ENCODE measurements at regions not wholly inside any gene's neighbourhood (a gene's known extent, or its start where the extent isn't known, plus 50 kb on each side); places are given as distances from the start of the nearest gene placed in this dataset.

DNA sequence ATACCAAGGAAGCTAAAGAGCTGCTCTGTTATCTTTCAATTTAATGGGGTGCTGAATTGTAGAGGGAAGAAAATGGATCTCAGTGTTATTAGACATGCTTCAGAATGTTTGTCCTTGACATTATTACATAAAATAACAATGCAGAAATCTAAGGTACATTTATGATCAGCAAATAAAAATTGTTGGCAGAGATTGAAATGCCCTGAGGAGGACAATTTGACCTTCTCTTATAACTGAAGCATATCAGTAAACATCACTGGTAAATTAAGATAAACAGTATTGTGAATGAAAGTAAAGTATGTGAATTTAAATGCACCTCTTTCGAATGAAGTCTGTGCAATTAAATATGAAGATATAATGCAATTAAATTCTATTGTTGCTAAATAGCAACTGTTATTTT lies 1362.1 kb upstream of the ATXN8OS start:
- Mint-ChIP-seq H3K27me3 (ENCODE audit: insufficient read depth, unreplicated experiment) (peaks cover 5% of the 10 kb centered on the region), H3K36me3 (ENCODE audit: insufficient read depth, unreplicated experiment) (no peaks in the 10 kb centered on the region), H3K4me1 (ENCODE audit: low read depth, unreplicated experiment) (no peaks in the 10 kb centered on the region), H3K9me3 (ENCODE audit: unreplicated experiment) (no peaks in the 10 kb centered on the region), H3K4me3 (ENCODE audit: unreplicated experiment) (no peak overlapping the region), H3K27ac (ENCODE audit: unreplicated experiment) (no peak overlapping the region)
- intact Hi-C loops (cut with micrococcal nuclease; ENCODE audit: unreplicated experiment), result no loop called here
- no peaks in the 10 kb centered on the region for H3K27me3 ChIP-seq (replicated peaks; ENCODE audit: control insufficient read depth, insufficient read depth, low read length)
- no peak for DNase-seq
- no peak overlapping the region for H3K4me3 ChIP-seq (ENCODE audit: low read depth, low read length)
- CTCF ChIA-PET, result no interaction called here
- no peaks in the 10 kb centered on the region for H3K9me3 ChIP-seq
- POLR2A ChIA-PET, result no interaction called here
- TF ChIP-seq, protein P1, sequence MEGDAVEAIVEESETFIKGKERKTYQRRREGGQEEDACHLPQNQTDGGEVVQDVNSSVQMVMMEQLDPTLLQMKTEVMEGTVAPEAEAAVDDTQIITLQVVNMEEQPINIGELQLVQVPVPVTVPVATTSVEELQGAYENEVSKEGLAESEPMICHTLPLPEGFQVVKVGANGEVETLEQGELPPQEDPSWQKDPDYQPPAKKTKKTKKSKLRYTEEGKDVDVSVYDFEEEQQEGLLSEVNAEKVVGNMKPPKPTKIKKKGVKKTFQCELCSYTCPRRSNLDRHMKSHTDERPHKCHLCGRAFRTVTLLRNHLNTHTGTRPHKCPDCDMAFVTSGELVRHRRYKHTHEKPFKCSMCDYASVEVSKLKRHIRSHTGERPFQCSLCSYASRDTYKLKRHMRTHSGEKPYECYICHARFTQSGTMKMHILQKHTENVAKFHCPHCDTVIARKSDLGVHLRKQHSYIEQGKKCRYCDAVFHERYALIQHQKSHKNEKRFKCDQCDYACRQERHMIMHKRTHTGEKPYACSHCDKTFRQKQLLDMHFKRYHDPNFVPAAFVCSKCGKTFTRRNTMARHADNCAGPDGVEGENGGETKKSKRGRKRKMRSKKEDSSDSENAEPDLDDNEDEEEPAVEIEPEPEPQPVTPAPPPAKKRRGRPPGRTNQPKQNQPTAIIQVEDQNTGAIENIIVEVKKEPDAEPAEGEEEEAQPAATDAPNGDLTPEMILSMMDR (IDR thresholded peaks at IDR 0.05; ENCODE audit: insufficient read depth in 1 of 2, low read depth in 1 of 2, low read length in 1 of 2, severe bottlenecking in 1 of 2, unreplicated experiment in 1 of 2), result no peak
- H3K4me1 ChIP-seq, result no peaks in the 10 kb centered on the region
- no peaks in the 10 kb centered on the region for H3K36me3 ChIP-seq (ENCODE audit: control insufficient read depth, insufficient read depth, low read length)
- BruUV-seq (replicated peaks), result no TSS peak

DNA sequence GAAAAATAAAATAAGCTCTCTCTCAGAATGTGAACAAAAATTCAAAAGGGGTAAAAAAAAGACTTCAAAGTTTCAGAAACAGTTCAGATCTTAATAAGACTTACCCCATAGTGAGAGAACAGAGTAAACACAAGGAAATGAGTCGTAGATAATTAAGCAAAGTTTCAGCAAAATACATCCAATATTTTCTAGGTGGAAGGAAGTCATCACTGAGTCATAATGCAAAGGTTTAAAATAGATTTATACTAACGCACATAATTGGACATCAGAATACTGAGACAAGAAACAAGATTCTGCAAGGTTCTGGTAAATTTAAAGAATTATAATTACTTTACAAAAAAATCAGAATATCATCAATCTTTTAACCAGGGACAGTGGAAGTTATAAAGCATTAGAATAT lies 1370.7 kb upstream of the ATXN8OS start:
- H3K9me3 ChIP-seq, result no peaks in the 10 kb centered on the region
- no peak for DNase-seq
- H3K4me1 ChIP-seq, result no peaks in the 10 kb centered on the region
- CTCF ChIA-PET, result no interaction called here
- Mint-ChIP-seq H3K27ac (ENCODE audit: unreplicated experiment) (no peak overlapping the region), H3K36me3 (ENCODE audit: insufficient read depth, unreplicated experiment) (no peaks in the 10 kb centered on the region), H3K9me3 (ENCODE audit: unreplicated experiment) (no peaks in the 10 kb centered on the region), H3K27me3 (ENCODE audit: insufficient read depth, unreplicated experiment) (no peaks in the 10 kb centered on the region), H3K4me1 (ENCODE audit: low read depth, unreplicated experiment) (no peaks in the 10 kb centered on the region), H3K4me3 (ENCODE audit: unreplicated experiment) (no peak overlapping the region)
- BruUV-seq (replicated peaks), result no TSS peak
- H3K4me3 ChIP-seq (ENCODE audit: low read depth, low read length), result no peak overlapping the region
- POLR2A ChIA-PET, result no interaction called here
- TF ChIP-seq, protein P1 (IDR thresholded peaks at IDR 0.05; ENCODE audit: insufficient read depth in 1 of 2, low read depth in 1 of 2, low read length in 1 of 2, severe bottlenecking in 1 of 2, unreplicated experiment in 1 of 2), result no peak
- no peaks in the 10 kb centered on the region for H3K27me3 ChIP-seq (replicated peaks; ENCODE audit: control insufficient read depth, insufficient read depth, low read length)
- H3K36me3 ChIP-seq (ENCODE audit: control insufficient read depth, insufficient read depth, low read length), result no peaks in the 10 kb centered on the region
- intact Hi-C loops (cut with micrococcal nuclease; ENCODE audit: unreplicated experiment), result no loop called here

DNA sequence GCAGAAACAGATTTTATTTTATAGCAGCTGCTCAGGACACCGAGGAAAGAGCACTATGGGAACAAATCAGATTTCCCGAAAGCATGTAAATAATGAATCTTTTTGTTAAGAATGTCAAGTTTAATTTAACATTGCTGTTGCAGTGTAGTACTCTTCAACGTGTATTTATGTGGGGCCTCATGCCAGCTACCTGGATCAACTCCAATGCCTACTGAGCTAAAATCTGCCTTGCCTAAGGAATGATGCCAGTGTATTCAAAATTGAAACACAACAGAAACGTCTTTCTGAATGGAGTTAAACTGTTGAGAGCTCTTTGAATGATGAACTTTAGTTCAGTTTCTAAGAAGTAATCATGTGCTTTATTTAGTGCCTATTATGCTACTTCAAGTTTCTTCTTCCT lies 1379.8 kb upstream of the ATXN8OS start:
- intact Hi-C loops (cut with micrococcal nuclease; ENCODE audit: unreplicated experiment), result no loop called here
- Histone ChIP-seq H3K9me3 (no peaks in the 10 kb centered on the region), H3K4me3 (ENCODE audit: low read depth, low read length) (no peak overlapping the region), H3K4me1 (no peaks in the 10 kb centered on the region), H3K36me3 (ENCODE audit: control insufficient read depth, insufficient read depth, low read length) (no peaks in the 10 kb centered on the region), H3K27me3 (replicated peaks; ENCODE audit: control insufficient read depth, insufficient read depth, low read length) (no peaks in the 10 kb centered on the region)
- no TSS peak for BruUV-seq (replicated peaks)
- H3K36me3 Mint-ChIP-seq (ENCODE audit: insufficient read depth, unreplicated experiment), result no peaks in the 10 kb centered on the region
- H3K27ac Mint-ChIP-seq (ENCODE audit: unreplicated experiment), result no peak overlapping the region
- no peaks in the 10 kb centered on the region for H3K4me1 Mint-ChIP-seq (ENCODE audit: low read depth, unreplicated experiment)
- DNase-seq, result no peak
- POLR2A ChIA-PET, result no interaction called here
- CTCF ChIA-PET, result no interaction called here
- no peak overlapping the region for H3K4me3 Mint-ChIP-seq (ENCODE audit: unreplicated experiment)
- TF ChIP-seq, protein P1 (IDR thresholded peaks at IDR 0.05; ENCODE audit: insufficient read depth in 1 of 2, low read depth in 1 of 2, low read length in 1 of 2, severe bottlenecking in 1 of 2, unreplicated experiment in 1 of 2), result no peak
- no peaks in the 10 kb centered on the region for H3K9me3 Mint-ChIP-seq (ENCODE audit: unreplicated experiment)
- H3K27me3 Mint-ChIP-seq (ENCODE audit: insufficient read depth, unreplicated experiment), result no peaks in the 10 kb centered on the region

Data from Caco-2 (cell line).